Caco-2 (cell line): ENCODE measurements at regions not wholly inside any gene's neighbourhood (a gene's known extent, or its start where the extent isn't known, plus 50 kb on each side); places are given as distances from the start of the nearest gene placed in this dataset.

Experiments used
- BruUV-seq: library from RNA; stranded (reverse); fragments of 400-500 nt; replicated peaks from 2 replicates; lab custom pipeline; 2021; lab: Mats Ljungman, UMichigan
- CTCF ChIA-PET: fragments of 300-600 bp; sonication (Branson Sonifier 250); formaldehyde crosslinking; loops from one replicate; lab custom pipeline; 2022; ENCODE audit warnings: antibody characterized with exemption; lab: Charles Lee
- POLR2A ChIA-PET: fragments of 300-600 bp; sonication (Branson Sonifier 250); formaldehyde crosslinking; loops from one replicate; lab custom pipeline; 2022; ENCODE audit warnings: antibody characterized with exemption; lab: Charles Lee
- DNase-seq, 2 experiments: peaks; one replicate each; pipeline versions ENCODE4 v3.0.0 to v3.0.0-alpha.2; 2020 to 2022
- H3K27me3 ChIP-seq: replicated peaks from 2 replicates; pipeline ENCODE4 v1.6.0; 2011; ENCODE audit warnings: low read length; ENCODE audit not compliant: control insufficient read depth, insufficient read depth
- H3K36me3 ChIP-seq: 2 replicates; pipeline ENCODE4 v1.5.1; 2011; ENCODE audit warnings: low read length; ENCODE audit not compliant: control insufficient read depth, insufficient read depth
- H3K4me1 ChIP-seq: fragments of 250-450 bp; sonication (Bioruptor Pico); 2 replicates; pipeline ENCODE4 v1.5.1; 2020; ENCODE audit warnings: mild to moderate bottlenecking
- H3K4me3 ChIP-seq: 2 replicates; pipeline ENCODE4 v1.5.1; 2011; ENCODE audit warnings: low read depth, mild to moderate bottlenecking, control low read depth, low read length
- H3K9me3 ChIP-seq: fragments of 250-450 bp; sonication (Bioruptor Pico); 2 replicates; pipeline ENCODE4 v1.5.1; 2020; ENCODE audit warnings: mild to moderate bottlenecking, moderate library complexity
- H3K27ac Mint-ChIP-seq: one replicate; pipeline ENCODE4 v1.8.0; 2022; ENCODE audit warnings: mixed read lengths; ENCODE audit not compliant: unreplicated experiment
- H3K27me3 Mint-ChIP-seq: one replicate; pipeline ENCODE4 v1.8.0; 2022; ENCODE audit warnings: mixed read lengths; ENCODE audit not compliant: insufficient read depth, unreplicated experiment
- H3K36me3 Mint-ChIP-seq: one replicate; pipeline ENCODE4 v1.8.0; 2022; ENCODE audit warnings: mild to moderate bottlenecking, mixed read lengths; ENCODE audit not compliant: insufficient read depth, unreplicated experiment
- H3K4me1 Mint-ChIP-seq: one replicate; pipeline ENCODE4 v1.8.0; 2022; ENCODE audit warnings: low read depth, mixed read lengths; ENCODE audit not compliant: unreplicated experiment
- H3K4me3 Mint-ChIP-seq: one replicate; pipeline ENCODE4 v1.8.0; 2022; ENCODE audit warnings: mild to moderate bottlenecking, moderate library complexity, mixed read lengths; ENCODE audit not compliant: unreplicated experiment
- H3K9me3 Mint-ChIP-seq: one replicate; pipeline ENCODE4 v1.8.0; 2022; ENCODE audit warnings: mixed read lengths; ENCODE audit not compliant: unreplicated experiment
- CTCF ChIP-seq, 2 experiments: fragments of 200-600 bp in 1 of 2; IDR thresholded peaks; 1 replicate in 1 of 2; 2 replicates in 1 of 2; pipeline versions ENCODE4 v1.5.1 to v1.8.0; 2011 to 2022; ENCODE audit warnings: antibody characterized with exemption in 1 of 2, control low read depth in 1 of 2, inconsistent platforms in 1 of 2, low read depth in 1 of 2, low read length in 1 of 2, mild to moderate bottlenecking in 1 of 2, moderate library complexity in 1 of 2; ENCODE audit not compliant: insufficient read depth in 1 of 2, severe bottlenecking in 1 of 2, unreplicated experiment in 1 of 2
- intact Hi-C: fragments of 100-400 bp; cut with micrococcal nuclease; formaldehyde crosslinking; loops from one replicate; pipeline ENCODE4 v1.10.0; 2022; ENCODE audit not compliant: unreplicated experiment

- Mint-ChIP-seq H3K4me3 (no peak overlapping the region), H3K27me3 (no peaks in the 10 kb centered on the region), H3K9me3 (peaks cover 50% of the 10 kb centered on the region), H3K27ac (no peak overlapping the region), H3K36me3 (peaks cover 13% of the 10 kb centered on the region), H3K4me1 (peaks cover 12% of the 10 kb centered on the region)
- DNase-seq: no peak
- no peak for TF ChIP-seq CTCF (IDR thresholded peaks at IDR 0.05; ENCODE audit: insufficient read depth in 1 of 2, low read depth in 1 of 2, low read length in 1 of 2, severe bottlenecking in 1 of 2, unreplicated experiment in 1 of 2)
- Histone ChIP-seq H3K36me3 (no peaks in the 10 kb centered on the region), H3K4me1 (peaks cover 22% of the 10 kb centered on the region), H3K4me3 (no peak overlapping the region), H3K9me3 (peaks cover 35% of the 10 kb centered on the region), H3K27me3 (no peaks in the 10 kb centered on the region)
- CTCF ChIA-PET: no interaction called here
- POLR2A ChIA-PET: no interaction called here
- BruUV-seq: no TSS peak
- intact Hi-C loops: no loop called here
Measured at GRCh38 chr1:220441211-220441610, 86.7 kb upstream of the MARK1 start.

DNA sequence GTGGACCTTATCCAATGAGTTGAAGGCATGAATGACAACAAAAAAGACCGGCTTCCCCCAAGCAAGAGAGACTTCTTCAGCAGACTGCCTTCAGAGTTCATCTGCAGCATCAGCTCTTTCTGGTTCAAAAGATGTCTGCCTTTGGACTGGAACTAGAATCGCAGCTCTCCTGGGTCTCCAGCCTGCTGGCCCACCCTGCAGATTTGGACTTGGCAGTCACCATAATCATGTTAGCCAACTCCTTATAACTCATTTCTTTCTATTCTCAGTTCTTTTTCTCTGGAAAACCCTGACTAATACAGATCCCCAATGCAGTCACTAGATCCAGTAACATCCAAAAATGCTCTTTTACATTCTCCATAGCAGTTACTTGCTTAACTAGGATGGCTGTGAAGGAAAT is 89.2 kb upstream of the MARK1 start:
- intact Hi-C loops: no loop called here
- H3K27ac Mint-ChIP-seq: no peak overlapping the region
- Histone ChIP-seq H3K27me3 (no peaks in the 10 kb centered on the region), H3K4me1 (peaks cover 4% of the 10 kb centered on the region; the same call in 1 of the 2 replicates), H3K9me3 (peaks cover 15% of the 10 kb centered on the region; the same call in 1 of the 2 replicates), H3K4me3 (no peak overlapping the region), H3K36me3 (no peaks in the 10 kb centered on the region)
- no peak for TF ChIP-seq CTCF (IDR thresholded peaks at IDR 0.05; ENCODE audit: insufficient read depth in 1 of 2, low read depth in 1 of 2, low read length in 1 of 2, severe bottlenecking in 1 of 2, unreplicated experiment in 1 of 2)
- DNase-seq: no peak
- no peaks in the 10 kb centered on the region for H3K27me3 Mint-ChIP-seq
- H3K4me1 Mint-ChIP-seq: peaks cover 5% of the 10 kb centered on the region
- peaks cover 27% of the 10 kb centered on the region for H3K9me3 Mint-ChIP-seq
- BruUV-seq: no TSS peak
- H3K4me3 Mint-ChIP-seq: no peak overlapping the region
- ChIA-PET POLR2A (no interaction called here), CTCF (no interaction called here)
- peaks cover under 1% of the 10 kb centered on the region for H3K36me3 Mint-ChIP-seq

- no peak overlapping the region for H3K4me3 Mint-ChIP-seq
- no peaks in the 10 kb centered on the region for H3K9me3 ChIP-seq
- ChIA-PET CTCF (interaction anchor here (0.6 kb wide), 1 partner anchor 156 kb away, joined by 3 read pairs; no protein-coding TSS in a partner anchor), POLR2A (no interaction called here)
- no peaks in the 10 kb centered on the region for H3K9me3 Mint-ChIP-seq
- TF ChIP-seq CTCF (IDR thresholded peaks at IDR 0.05; ENCODE audit: insufficient read depth in 1 of 2, low read depth in 1 of 2, low read length in 1 of 2, severe bottlenecking in 1 of 2, unreplicated experiment in 1 of 2): no peak
- peaks cover 7% of the 10 kb centered on the region for H3K4me1 ChIP-seq
- no peaks in the 10 kb centered on the region for H3K27me3 Mint-ChIP-seq
- no peaks in the 10 kb centered on the region for H3K36me3 Mint-ChIP-seq
- H3K27me3 ChIP-seq: no peaks in the 10 kb centered on the region
- H3K4me3 ChIP-seq: no peak overlapping the region
- H3K36me3 ChIP-seq: no peaks in the 10 kb centered on the region
- BruUV-seq: no TSS peak
- H3K4me1 Mint-ChIP-seq: peaks cover 20% of the 10 kb centered on the region
- intact Hi-C loops: loop anchor here (5.0 kb wide), 1 partner anchor 75 kb away; no protein-coding TSS in a partner anchor
- no peak overlapping the region for H3K27ac Mint-ChIP-seq
- no peak for DNase-seq
Measured at GRCh38 chr1:220432408-220432807, 95.5 kb upstream of the MARK1 start.
